Naive B cell (primary cell): ENCODE measurements at regions not wholly inside any gene's neighbourhood (a gene's known extent, or its start where the extent isn't known, plus 50 kb on each side); places are given as distances from the start of the nearest gene placed in this dataset.
A peak's percentile ranks its signal among the peaks of the same experiment; 100 is the strongest.
"Not testable (repeated sequence)": the region's sequence is repeated elsewhere in the genome, so short reads cannot be mapped to it uniquely, and the experiment has no call there.

Experiments
- ATAC-seq, 2 donors: fragments of 150-1000 bp; cut with Tn5 transposase; 2 replicates each; pipeline ENCODE4 v1.10.0; 2021; ENCODE audit warnings: low read depth in 2 of 2, mild to moderate bottlenecking in 2 of 2, moderate library complexity in 2 of 2
- DNase-seq: peaks from one replicate; pipeline ENCODE4 v3.0.0; 2022
- H3K27ac Mint-ChIP-seq, 6 donors: one replicate each; pipeline ENCODE4 v1.8.0; 2020 to 2022; ENCODE audit warnings: mild to moderate bottlenecking in 6 of 6, mixed read lengths in 6 of 6, moderate library complexity in 5 of 6, inconsistent platforms in 2 of 6
- H3K27me3 Mint-ChIP-seq, 3 donors: one replicate each; pipeline ENCODE4 v1.8.0; 2021 to 2022; ENCODE audit warnings: mixed read lengths in 3 of 3, mild to moderate bottlenecking in 1 of 3
- H3K36me3 Mint-ChIP-seq, 2 donors: one replicate each; pipeline ENCODE4 v1.8.0; 2020 to 2022; ENCODE audit warnings: mixed read lengths in 2 of 2, inconsistent platforms in 1 of 2, mild to moderate bottlenecking in 1 of 2
- H3K4me1 Mint-ChIP-seq, 3 donors: one replicate each; pipeline ENCODE4 v1.8.0; 2020 to 2022; ENCODE audit warnings: mixed read lengths in 3 of 3, inconsistent platforms in 1 of 3, mild to moderate bottlenecking in 1 of 3, moderate library complexity in 1 of 3
- H3K4me3 Mint-ChIP-seq, 8 donors: one replicate each; pipeline ENCODE4 v1.8.0; 2020 to 2022; ENCODE audit warnings: mild to moderate bottlenecking in 8 of 8, mixed read lengths in 8 of 8, moderate library complexity in 8 of 8, inconsistent platforms in 2 of 8
- H3K9me3 Mint-ChIP-seq, 7 donors: one replicate each; pipeline ENCODE4 v1.8.0; 2020 to 2022; ENCODE audit warnings: mixed read lengths in 7 of 7, mild to moderate bottlenecking in 5 of 7, inconsistent platforms in 2 of 7, moderate library complexity in 1 of 7

DNA sequence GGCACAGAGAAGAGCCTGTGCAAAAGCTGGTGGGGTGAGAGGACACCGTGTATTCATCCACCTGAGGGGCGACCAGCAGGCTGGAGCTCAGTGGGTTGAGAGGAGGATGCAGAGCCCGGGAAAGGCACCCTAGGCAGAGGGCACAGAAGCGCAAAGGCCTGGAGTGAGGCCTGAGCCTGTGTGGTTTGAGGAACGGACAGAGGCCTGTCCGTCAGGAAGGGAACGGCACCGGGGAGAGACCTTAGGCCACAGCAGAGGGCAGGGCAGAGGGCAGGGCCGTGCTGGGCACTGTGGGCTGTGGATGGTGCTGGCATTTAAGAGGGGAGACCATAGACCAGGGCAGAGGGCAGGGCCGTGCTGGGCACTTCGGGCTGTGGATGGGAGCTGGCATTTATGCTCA lies 59.5 kb upstream of the APOD start:
- not testable (repeated sequence) for ATAC-seq, H3K27me3 Mint-ChIP-seq, H3K36me3 Mint-ChIP-seq, H3K4me3 Mint-ChIP-seq, H3K9me3 Mint-ChIP-seq, DNase-seq
- H3K4me1 Mint-ChIP-seq, result peaks cover 5 to 15% (median 9%) of the 10 kb centered on the region in 3 donors
- peak overlapping the region in 1 of 6 donors; percentile 59 for H3K27ac Mint-ChIP-seq

DNA sequence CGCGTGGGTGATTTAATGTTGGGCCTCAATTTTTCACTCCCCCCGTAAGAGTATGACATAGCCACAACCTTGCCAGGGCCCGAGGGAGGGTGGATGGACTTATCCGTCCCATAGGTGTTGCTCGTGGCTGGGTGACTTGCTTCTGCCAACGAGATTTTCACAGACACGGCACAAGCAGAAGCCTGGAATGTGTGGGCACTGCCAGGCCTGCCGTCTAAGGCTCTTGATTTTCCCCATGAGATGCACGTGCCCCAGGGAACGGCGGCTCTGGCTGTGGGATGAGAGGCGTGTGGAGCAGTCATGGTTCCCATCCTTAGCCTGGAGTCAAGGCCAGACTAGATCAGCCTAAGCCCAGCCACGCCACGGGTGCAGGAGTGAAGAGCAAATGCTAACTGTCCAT lies 58.6 kb upstream of the APOD start:
- H3K27me3 Mint-ChIP-seq, H3K4me3 Mint-ChIP-seq, H3K9me3 Mint-ChIP-seq, DNase-seq, H3K36me3 Mint-ChIP-seq, H3K27ac Mint-ChIP-seq, ATAC-seq: not testable (repeated sequence)
- peaks cover 4 to 15% (median 11%) of the 10 kb centered on the region in 3 donors for H3K4me1 Mint-ChIP-seq

DNA sequence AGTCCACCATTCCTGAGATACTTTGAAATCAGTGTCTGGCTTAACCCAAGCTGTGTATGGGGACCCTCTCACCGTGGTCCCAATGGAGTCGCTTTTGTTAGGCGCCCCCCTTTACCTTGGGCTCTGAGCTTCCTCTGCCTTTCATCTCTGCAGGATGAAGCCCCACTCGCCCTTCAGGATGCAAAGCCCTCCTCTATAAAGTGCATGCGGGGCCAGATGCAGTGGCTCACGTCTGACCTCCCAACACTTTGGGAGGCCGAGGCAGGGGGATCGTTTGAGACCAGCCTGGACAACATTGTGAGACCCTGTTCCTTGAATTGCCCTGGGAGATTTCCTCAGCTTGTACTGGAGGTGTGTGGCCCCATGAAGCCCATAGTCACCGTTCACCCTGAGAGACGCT lies 54.7 kb upstream of the APOD start:
- not testable (repeated sequence) for H3K4me3 Mint-ChIP-seq, H3K27me3 Mint-ChIP-seq, H3K9me3 Mint-ChIP-seq, DNase-seq, ATAC-seq, H3K36me3 Mint-ChIP-seq
- Mint-ChIP-seq H3K4me1 (peaks cover 0 to 11% (median 0%) of the 10 kb centered on the region in 3 donors), H3K27ac (peak overlapping the region in 1 of 6 donors; percentile 65)

DNA sequence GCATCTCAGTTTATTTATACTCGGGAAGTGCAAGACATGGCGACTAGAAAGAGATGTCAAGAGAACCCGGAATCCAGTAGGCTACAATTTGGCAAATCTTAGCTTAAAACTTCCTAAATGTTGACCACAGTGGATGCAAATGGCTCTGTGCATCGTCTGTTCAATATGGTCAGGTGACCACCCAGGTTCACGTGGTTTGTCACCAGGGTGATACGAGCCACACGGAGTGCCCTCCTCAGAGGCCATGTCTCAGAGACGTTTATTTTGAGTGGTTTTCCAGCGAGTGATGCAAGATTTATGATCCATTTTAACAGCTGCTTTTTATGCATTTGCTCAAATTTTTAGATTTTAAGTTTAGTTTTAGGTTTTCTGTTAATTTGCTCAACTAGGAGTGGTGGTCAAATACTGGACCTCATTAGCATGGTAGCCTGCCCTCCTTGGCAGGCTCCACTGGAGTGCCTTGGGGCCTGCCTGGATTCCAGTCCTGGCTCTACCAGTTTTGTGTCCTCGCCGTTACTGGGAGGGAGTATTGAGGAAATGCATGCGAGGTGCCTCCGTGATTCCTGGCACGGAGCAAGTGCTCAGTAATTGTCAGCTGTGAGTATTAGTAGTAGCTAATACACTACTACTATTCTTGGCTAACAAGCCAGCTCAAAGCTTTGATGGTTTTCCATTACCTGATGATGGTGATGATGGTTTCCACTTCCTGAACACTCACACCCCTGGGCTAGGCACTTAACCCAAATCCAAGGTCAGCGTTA lies 53.9 kb upstream of the APOD start:
- peak overlapping the region in 3 of 6 donors; percentile 41 to 61 (median 58) for H3K27ac Mint-ChIP-seq
- not testable (repeated sequence) for DNase-seq, H3K36me3 Mint-ChIP-seq, H3K9me3 Mint-ChIP-seq, H3K27me3 Mint-ChIP-seq, ATAC-seq
- peaks cover 0 to 11% (median 0%) of the 10 kb centered on the region in 3 donors for H3K4me1 Mint-ChIP-seq
- peak overlapping the region in 2 of 8 donors; percentile 69 to 79 for H3K4me3 Mint-ChIP-seq

DNA sequence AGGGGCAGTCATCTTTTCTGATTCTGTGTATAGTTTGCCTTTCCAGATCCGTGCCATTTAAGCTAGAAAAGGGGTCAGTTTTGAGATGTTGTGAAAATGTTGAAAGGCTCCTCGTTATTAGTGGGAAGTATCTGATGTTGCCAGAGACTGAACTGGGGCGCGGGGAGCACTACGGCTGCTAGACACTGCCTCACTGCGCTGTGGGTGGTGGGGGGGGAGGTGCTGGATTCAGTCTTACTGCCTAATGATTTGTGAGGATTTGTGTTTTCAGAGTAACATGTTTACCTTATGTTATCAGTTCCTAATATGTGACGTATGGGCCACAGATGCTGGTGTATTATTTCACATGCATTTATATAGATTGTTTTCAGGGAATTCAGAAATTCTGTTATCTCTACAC lies 53.3 kb upstream of the APOD start:
- Mint-ChIP-seq H3K27ac (peak overlapping the region in 4 of 6 donors; percentile 40 to 61 (median 50)), H3K4me3 (peak overlapping the region in 4 of 8 donors; percentile 10 to 79 (median 57)), H3K4me1 (peaks cover 0 to 11% (median 0%) of the 10 kb centered on the region in 3 donors)
- H3K9me3 Mint-ChIP-seq, ATAC-seq, H3K36me3 Mint-ChIP-seq, H3K27me3 Mint-ChIP-seq, DNase-seq: not testable (repeated sequence)

DNA sequence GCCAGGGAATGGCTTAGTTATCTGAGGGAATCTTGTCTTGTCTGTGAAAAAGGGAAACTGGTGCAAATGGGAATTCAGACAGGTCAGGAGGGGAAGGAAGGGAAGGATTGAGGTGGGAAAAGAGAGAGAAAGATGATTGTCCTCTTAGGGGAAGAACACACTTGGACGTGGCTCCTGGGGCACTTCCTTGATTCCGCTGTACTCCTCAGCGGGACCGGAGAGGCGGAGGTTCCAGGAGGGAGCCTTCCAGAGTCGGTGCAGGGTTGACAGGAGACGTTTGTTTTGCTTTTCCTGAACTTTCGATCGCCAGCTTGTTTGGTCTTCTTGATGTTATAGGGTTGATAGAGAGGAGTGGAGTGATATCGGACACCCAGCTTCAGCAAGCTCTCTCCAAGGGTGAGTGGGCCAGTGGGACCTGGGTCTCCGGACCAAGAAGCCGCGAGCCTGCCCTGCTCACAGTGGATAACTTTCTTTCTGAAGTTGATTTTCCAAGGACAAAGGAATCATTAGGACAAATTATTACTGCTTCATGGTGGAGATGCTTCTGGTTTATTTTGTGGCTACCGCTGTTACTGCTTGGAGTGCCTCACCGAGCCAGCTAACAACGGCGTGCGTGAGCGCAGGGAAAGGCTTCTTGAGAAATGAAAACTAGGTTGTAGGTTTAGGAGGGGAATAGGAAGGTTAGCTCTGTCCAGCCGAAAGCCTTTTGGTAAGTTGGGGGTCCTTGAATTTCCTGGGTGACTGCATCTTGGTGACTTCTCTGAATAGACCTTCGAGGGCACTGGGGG lies 52.4 kb upstream of the APOD start:
- not testable (repeated sequence) for DNase-seq, H3K9me3 Mint-ChIP-seq, H3K27me3 Mint-ChIP-seq, ATAC-seq, H3K36me3 Mint-ChIP-seq
- Mint-ChIP-seq H3K4me3 (peak overlapping the region; percentile 25 to 89 (median 56)), H3K4me1 (peaks cover 0 to 11% (median 0%) of the 10 kb centered on the region in 3 donors), H3K27ac (peak overlapping the region in 5 of 6 donors; percentile 39 to 79 (median 58))

DNA sequence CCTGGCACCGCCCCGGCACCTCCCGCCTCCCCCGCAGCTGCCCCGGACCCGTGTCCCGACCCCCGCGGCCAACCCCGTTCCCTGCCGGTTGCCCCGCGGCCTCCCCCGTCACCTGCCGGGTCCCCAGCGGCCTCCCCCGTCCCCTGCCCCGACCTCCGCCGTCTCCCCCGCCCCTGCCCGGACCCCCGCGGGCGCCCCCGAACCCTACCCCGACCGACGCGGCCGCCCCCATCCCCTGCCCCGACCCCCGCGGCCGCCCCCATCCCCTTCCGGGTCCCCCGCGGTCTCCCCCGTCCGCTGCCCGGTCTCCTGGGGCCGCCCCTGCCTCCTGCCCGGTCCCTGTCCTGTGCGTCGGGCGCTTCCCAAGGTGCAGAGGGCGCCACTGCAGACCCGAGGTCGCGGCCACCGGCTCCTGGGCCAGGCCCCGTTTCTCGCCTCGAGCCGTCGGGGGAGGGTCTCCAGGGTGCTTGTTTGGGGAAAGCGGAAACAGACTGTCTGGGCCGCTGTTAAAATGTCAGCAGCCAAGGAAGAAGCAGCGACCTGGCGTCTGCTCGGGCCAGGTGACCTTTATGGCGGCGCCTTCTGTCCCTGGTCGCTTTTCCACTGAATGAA lies 51.6 kb upstream of the APOD start:
- ATAC-seq, result peak; percentile 9 to 11
- not testable (repeated sequence) for H3K27me3 Mint-ChIP-seq, DNase-seq, H3K36me3 Mint-ChIP-seq, H3K4me3 Mint-ChIP-seq, H3K27ac Mint-ChIP-seq, H3K9me3 Mint-ChIP-seq
- peaks cover 0 to 11% (median 0%) of the 10 kb centered on the region in 3 donors for H3K4me1 Mint-ChIP-seq

DNA sequence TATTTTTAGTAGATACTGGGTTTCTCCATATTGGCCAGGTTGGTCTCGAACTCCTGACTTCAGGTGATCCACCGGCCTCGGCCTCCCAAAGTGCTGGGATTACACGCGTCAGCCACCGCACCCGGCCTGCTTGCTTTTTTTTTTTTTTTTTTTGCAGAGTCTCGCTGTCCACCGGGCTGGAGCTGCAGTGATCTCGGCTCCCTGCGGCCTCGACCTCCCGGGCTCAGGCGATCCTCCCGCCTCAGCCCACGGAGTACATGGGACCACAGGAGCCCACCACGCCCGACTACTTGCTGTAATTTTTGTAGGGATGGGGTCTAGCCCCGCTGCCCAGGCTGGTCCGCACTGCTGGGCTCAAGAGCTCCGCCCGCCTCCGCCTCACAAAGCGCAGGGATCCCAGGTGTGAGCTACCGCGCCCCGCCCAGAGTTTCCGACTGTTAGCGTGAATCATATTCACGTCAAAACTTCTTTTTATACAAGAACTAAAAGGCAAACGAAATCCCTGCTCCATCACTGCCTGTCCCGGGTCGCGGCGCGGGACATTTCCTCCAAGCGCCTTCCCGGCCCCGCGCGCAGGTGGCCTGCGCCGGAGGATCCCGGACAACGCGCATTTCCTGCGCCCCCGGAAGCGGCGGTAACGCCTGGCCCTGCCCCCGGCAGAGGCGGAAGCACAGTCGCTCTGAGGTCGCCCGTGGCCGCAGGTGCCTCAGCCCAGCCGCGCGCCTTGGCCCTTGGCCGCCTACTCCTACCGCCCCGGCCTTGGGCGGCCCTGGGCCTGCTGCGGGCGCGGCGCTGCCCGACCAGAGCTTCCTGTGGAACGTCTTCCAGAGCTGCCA lies 50.9 kb upstream of the APOD start:
- Mint-ChIP-seq H3K4me1 (peaks cover 0 to 11% (median 0%) of the 10 kb centered on the region in 3 donors), H3K4me3 (peak overlapping the region in 3 of 8 donors; percentile 9 to 56 (median 52))
- not testable (repeated sequence) for H3K27ac Mint-ChIP-seq, H3K36me3 Mint-ChIP-seq, H3K9me3 Mint-ChIP-seq, H3K27me3 Mint-ChIP-seq
- peak; percentile 95 for ATAC-seq
- DNase-seq, result peak; percentile 65
